Esophagus squamous epithelium (tissue), 4 donors: ENCODE measurements at regions not wholly inside any gene's neighbourhood (a gene's known extent, or its start where the extent isn't known, plus 50 kb on each side); places are given as distances from the start of the nearest gene placed in this dataset.

Experiments used
- POLR2A ChIP-seq, 4 donors: fragments of 450-650 bp; IDR thresholded peaks; one replicate each; pipeline ENCODE4 v1.6.1; 2017; ENCODE audit warnings: antibody characterized with exemption in 4 of 4, mild to moderate bottlenecking in 4 of 4, moderate library complexity in 3 of 4
- TF ChIP-seq, protein P1 (sequence below), 6 experiments: fragments of 450-650 bp in 4 of 6; fragments of 200-600 bp in 2 of 6; sonication (generic) in 2 of 6; IDR thresholded peaks; one replicate each; pipeline ENCODE4 v1.5.1; 2016 to 2019; ENCODE audit warnings: antibody characterized with exemption in 6 of 6, mild to moderate bottlenecking in 4 of 6, moderate library complexity in 4 of 6

DNA sequence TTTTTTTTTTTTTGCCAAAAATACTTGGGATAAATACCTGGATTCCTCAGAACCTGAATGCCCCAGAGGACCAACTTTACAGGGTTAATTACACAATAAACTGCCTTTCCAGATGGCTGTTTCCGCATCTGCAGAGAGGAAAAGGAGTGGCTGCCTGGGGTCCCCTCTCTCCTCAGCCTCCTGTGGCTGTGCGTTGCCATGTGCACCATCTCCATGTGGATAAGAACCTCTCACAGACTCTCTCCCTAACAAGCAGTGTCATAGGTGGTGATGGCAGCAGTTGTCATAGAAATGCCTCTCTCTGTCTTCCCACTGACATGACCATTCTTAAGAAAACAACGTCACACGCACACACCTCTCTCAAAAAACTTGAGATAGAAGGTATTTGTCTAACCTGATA, 179.4 kb downstream of the RPLP1 start:
- TF ChIP-seq, protein P1, sequence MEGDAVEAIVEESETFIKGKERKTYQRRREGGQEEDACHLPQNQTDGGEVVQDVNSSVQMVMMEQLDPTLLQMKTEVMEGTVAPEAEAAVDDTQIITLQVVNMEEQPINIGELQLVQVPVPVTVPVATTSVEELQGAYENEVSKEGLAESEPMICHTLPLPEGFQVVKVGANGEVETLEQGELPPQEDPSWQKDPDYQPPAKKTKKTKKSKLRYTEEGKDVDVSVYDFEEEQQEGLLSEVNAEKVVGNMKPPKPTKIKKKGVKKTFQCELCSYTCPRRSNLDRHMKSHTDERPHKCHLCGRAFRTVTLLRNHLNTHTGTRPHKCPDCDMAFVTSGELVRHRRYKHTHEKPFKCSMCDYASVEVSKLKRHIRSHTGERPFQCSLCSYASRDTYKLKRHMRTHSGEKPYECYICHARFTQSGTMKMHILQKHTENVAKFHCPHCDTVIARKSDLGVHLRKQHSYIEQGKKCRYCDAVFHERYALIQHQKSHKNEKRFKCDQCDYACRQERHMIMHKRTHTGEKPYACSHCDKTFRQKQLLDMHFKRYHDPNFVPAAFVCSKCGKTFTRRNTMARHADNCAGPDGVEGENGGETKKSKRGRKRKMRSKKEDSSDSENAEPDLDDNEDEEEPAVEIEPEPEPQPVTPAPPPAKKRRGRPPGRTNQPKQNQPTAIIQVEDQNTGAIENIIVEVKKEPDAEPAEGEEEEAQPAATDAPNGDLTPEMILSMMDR (IDR thresholded peaks at IDR 0.05): no peak
- no peak for TF ChIP-seq POLR2A (IDR thresholded peaks at IDR 0.05)
